ENCODE measurements at regions not wholly inside any gene's neighbourhood (a gene's known extent, or its start where the extent isn't known, plus 50 kb on each side); places are given as distances from the start of the nearest gene placed in this dataset.
A peak's percentile ranks its signal among the peaks of the same experiment; 100 is the strongest.
"Not testable (repeated sequence)": the region's sequence is repeated elsewhere in the genome, so short reads cannot be mapped to it uniquely, and the experiment has no call there.

DNA sequence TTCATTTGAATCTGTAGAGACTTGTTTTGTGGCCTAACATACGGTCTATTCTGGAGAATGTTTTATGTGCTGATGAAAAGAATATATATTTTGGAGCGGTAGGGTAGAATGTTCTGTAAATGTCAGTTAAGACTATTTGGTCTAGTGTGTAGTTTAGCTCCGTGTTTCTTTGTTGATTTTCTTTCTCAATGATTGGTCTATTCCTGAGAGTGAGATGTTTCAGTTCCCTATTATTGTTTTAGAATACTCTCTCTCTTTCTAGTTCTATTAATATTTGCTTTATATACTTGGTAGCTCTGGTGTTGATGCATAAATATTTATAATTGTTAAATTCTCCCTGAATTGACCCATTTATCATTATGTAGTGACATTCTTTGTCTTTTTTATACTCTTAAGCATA, 236.5 kb downstream of the GLUD2 start:
- DNase-seq (ENCODE audit: low read depth in 4 of 4, low spot score in 2 of 4), result no peak

DNA sequence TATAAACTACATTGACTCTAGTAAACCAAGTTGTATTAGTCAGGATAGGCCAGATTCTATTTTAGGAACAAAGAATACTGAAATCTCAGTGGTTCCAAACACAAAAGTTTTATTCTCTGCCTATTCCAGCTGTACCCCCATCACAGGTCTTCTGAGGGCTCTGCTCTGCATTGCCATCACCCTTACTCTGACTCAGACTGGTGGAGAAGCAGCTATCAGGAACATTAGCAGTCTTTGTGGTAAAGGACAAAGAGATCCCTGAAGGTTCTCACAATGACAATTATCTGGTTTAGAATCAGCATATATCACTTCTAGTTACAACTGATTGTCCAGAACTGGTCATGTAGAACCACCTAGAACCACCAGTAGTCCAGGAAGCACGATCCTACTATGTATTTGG, 251.1 kb downstream of the GLUD2 start:
- no peak for DNase-seq (ENCODE audit: low read depth in 4 of 4, low spot score in 2 of 4)

DNA sequence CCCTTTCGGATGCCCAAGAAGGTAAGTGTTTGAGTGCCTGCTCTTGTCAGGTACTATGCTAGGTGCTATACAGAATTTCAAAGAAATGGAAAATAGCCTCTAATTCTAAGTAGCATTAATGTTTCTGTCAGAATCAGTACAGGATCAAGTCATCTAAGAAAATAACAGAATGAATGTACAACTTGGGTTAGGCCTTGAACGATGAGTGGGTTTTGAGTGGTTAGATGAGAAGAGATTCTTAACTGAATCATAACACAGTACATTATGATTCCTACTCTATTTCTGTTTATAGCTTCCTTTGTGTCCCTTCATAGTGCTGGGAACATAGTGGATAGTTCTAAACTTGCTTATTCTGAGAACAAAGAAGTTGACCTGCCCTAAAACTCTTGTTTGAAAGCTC, 253.9 kb downstream of the GLUD2 start:
- DNase-seq (ENCODE audit: low read depth in 4 of 4, low spot score in 2 of 4), result no peak

DNA sequence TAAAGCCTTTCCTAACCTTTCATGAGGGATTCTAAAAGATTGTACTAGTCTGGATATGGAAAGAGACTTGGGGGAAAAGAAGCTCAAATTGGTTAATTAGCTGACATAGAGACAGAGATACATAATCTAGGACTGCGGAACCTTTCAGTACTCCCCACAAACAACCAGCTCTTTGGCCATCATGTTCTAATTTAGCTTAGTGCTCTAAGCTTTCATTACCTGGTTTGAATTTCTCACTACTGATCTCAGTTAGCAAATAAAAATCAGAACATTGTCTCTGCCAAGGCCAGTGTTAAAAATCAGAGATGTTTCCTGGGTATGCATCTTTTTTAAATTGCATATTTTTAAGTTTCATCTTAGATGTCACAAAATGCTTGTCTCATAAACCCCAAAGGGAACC, 254.4 kb downstream of the GLUD2 start:
- no peak for DNase-seq (ENCODE audit: low read depth in 4 of 4, low spot score in 2 of 4)

DNA sequence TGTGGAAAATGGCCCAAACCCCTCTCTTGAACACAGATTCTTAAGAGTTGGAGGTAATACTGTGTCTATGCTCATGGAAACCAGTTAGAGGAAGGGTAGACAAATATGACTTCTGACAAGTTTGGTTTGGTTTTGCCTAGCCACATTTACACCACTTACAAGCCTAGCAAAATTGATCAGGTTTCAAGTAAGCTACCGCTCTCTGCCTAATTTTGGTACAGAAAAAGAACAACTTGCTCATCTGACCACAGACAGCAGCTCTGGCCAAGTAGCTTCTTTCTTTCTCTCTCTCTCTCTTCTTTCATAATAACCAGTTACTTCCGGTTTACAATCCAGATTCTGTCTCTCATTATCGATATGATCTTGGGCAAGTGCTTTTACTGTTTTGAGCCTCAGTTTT, 260.0 kb downstream of the GLUD2 start:
- no peak for DNase-seq (ENCODE audit: low read depth in 4 of 4, low spot score in 2 of 4)

- DNase-seq (ENCODE audit: low read depth in 4 of 4, low spot score in 2 of 4), result peak in 2 of 4 donors; percentile 2 to 5
These were observed 260.9 kb downstream of the GLUD2 start for GRCh38 chrX:121308276-121308805.

DNA sequence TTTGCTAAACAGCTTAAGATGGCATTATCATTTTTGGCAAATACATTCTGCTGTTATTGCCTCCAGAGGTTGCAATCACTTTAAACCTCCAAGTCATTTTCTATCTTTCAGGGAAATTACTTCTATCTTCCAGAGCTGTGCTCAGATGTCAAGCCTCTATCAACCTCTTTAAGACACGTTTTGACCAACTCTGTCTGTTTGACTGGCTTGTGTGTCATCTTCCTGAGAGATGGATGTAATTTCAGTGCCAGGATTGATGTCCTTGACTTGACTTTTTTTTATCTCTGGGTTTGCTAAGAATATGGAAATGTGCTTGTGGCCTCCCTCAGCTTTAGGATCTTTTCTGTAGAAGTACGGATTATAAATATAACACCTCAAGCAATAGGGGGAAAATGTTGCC, 263.4 kb downstream of the GLUD2 start:
- DNase-seq (ENCODE audit: low read depth in 4 of 4, low spot score in 2 of 4), result no peak

DNA sequence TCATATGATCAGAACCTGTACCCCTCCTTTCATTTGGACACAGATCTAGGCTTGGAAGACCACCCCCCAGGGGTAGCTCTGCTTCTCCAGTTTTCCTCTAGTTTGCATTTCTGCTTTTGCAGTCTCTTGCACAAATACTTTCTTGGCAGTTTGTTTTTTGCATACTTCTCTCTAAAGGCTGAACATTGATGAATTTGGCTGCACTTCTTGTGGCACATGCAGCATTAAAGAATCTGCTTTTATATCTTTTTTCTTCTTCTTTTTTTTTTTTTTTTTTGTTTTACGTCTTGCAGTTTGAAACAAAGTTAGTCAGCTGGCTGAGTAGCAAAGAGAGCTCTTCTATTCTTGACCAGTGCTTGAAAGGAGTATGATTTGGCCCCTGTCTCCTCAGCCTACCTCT, 273.0 kb downstream of the GLUD2 start:
- DNase-seq (ENCODE audit: low read depth in 4 of 4, low spot score in 2 of 4), result no peak

- no peak for DNase-seq (ENCODE audit: low read depth in 4 of 4, low spot score in 2 of 4)
These were observed 274.7 kb downstream of the GLUD2 start for GRCh38 chrX:121322159-121322558.

DNA sequence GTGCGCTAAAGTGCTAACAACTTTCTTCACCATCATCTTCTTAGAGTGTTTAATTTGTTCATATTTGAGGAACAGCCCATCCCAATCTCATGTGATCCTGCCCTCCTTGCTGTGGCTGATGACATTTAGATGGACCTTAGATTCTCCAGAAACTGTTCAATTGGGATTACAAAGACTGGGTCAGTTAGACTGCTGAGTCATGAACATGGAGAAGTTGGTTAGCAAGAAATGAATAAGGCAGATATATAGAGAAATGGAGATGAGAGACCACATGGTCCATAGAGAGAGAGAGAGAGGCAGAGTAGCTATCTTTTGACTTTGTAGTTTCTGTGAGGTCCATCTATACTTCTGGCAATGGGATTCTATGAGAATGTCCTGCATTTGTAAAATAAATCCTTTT, 275.9 kb downstream of the GLUD2 start:
- no peak for DNase-seq (ENCODE audit: low read depth in 4 of 4, low spot score in 2 of 4)

DNA sequence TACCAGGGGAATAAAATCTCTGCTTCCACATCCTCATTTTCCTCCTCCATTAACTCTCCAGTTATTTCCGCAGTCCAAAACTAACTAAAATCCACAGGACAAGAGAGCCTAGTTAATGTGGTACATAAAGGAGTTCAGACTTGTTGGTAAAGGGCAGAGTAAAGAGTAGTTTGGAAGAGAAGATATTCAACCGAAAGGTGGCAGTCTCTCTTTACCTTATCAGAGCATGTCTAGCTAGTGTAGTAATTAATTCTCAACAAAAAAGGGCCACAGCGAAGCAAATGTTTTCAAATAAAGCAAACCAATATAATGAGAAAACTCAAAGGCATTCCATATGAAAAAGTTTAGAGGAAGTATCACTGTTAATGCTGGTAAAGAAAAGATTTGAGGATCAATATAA, 286.5 kb downstream of the GLUD2 start:
- DNase-seq (ENCODE audit: low read depth in 4 of 4, low spot score in 2 of 4), result no peak

DNA sequence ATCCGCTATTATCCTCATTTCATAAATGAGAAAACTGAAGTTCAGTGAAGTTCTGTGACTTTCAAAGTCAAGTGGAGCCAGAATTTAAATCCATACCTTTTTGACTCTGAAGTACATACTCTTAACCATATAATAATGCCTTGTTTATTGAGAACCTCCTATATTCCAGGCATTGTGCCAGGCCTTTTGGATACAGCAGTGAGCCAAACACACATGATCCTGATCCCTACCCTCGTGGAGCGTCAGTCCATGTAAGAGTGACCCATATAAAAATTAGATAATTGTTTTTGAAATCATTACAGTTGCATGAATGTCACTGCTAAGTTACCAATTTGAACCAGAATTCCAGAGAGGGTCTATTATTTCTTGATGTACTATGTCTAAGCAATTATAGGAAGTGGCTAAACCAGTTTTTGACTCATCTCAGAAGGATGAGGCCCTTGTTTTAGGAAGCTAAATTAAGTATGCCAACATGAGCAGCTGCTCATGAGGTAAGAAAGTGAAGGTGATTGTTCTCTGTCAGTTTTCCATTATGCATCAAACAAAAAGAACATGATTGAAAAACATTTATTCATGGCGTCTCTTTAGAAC, 289.5 kb downstream of the GLUD2 start:
- no peak for DNase-seq (ENCODE audit: low read depth in 4 of 4, low spot score in 2 of 4)

DNA sequence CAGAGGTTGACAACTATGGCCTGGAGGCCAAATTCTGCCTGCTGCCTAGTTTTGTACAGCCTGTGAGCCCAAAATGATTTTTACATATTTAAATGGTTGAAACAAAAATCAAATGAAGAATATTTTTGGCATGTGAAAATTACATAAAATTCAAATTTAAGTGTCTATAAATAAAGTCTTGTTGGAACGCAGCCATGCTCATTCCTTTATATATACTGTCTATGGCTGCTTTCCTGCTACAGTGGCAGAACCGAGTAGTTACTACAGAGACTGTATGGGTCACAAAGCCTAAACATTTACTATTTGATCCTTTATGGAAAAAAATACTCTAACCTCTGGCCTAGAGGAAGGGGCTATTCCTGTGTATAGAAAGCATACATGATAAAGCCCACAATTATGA, 290.4 kb downstream of the GLUD2 start:
- no peak for DNase-seq (ENCODE audit: low read depth in 4 of 4, low spot score in 2 of 4)

DNA sequence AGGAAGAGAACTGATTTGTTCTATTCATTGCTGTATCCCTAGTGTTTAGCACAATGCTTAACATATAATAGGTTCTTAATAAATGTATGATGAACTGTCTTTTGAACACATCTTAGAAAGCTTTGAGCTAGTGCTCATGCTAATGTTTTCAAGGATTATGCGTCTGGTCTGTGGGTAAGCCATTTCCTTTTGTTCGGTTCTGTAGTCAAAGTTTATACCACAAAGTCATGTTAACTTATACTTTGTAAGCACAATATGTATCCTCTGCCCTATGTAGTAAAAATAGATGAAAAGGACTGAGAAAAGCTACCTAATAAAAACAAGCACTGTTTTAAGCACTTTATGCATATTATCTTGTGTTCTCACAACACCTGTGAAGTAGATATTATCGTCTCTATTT, 301.9 kb downstream of the GLUD2 start:
- no peak for DNase-seq (ENCODE audit: low read depth in 4 of 4, low spot score in 2 of 4)

- DNase-seq (ENCODE audit: low read depth in 4 of 4, low spot score in 2 of 4), result no peak
These were observed 308.9 kb downstream of the GLUD2 start for GRCh38 chrX:121356139-121356849.

DNA sequence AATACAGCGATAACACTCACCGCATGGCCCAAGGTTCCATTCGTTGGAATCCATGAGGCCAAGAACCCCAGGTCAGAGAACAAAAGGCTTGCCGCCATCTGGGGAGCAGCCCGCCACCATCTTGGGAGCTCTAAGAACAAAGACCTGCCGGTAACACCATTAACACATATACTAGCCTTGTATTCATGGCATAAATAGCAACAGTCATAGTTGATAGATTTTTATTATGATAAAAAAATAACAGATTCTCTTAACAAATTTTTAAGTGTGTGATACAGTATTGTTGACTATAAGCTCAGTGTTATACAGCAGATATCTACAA, 309.4 kb downstream of the GLUD2 start:
- DNase-seq (ENCODE audit: low read depth in 4 of 4, low spot score in 2 of 4), result no peak

- DNase-seq (ENCODE audit: low read depth in 4 of 4, low spot score in 2 of 4), result no peak
These were observed 312.9 kb downstream of the GLUD2 start for GRCh38 chrX:121360280-121360679.

DNA sequence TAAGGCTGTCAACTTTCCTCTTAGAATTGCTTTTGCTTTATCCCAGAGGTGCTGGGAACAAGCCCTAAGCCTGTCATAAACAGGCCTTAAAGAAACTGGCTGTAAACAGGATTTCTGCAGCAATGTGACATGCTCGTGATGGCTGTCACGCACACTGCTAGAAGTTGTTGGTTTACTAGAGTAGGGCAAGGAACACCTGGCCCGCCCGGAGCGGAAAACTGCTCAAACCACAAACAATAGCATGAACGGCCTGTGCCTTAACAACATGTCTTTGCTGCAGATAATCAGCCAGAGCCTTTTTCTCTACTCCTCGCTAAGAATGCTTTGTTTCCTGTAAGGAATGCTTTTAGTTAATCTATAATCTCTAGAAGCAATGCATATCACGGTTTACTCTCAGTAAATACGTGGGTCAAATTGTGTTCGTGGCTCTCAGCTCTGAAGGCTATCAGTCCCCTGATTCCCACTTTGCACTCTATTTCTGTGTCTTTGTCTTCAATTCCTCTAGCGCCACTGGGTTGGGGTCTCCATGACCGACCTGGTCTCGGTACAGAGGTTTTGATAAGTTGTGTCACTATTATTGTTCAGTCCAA, 318.3 kb downstream of the GLUD2 start:
- DNase-seq (ENCODE audit: low read depth in 4 of 4, low spot score in 2 of 4), result no peak

DNA sequence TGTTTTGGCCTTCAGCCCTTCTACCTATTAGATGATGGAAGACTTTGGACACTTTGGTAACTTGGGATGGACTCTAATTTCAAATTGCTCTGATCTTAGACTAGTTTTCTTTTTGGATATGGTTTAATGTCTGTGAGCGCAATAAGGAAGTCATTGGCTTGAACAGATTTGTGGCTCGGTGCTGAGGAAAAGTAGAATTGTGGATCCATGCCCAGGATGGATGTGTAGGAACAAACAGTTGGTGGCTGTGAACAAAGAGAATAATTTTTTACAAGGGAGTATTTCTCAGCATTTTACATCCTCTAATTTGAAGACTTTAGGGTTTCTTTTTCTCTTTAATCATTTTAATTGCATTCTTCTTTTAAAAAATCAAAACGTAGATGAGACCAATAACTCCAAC, 327.1 kb downstream of the GLUD2 start:
- no peak for DNase-seq (ENCODE audit: low read depth in 4 of 4, low spot score in 2 of 4)

DNA sequence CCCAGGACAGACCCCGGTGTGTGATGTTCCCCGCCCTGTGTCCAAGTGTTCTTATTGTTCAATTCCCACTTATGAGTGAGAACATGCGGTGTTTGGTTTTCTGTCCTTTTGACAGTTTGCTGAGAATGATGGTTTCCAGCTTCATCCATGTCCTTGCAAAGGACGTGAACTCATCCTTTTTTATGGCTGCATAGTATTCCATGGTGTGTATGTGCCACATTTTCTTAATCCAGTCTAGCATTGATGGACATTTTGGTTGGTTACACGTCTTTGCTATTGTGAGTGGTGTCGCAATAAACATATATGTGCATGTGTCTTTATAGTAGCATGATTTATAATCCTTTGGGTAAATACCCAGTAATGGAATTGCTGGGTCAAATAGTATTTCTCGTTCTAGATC, 334.5 kb downstream of the GLUD2 start:
- not testable (repeated sequence) for DNase-seq (ENCODE audit: low read depth in 4 of 4, low spot score in 2 of 4)

- DNase-seq (ENCODE audit: low read depth in 4 of 4, low spot score in 2 of 4), result no peak
These were observed 342.7 kb downstream of the GLUD2 start for GRCh38 chrX:121389976-121390714.

GRCh38 chrX:121405826-121406225, 358.4 kb downstream of the GLUD2 start:
- no peak for DNase-seq (ENCODE audit: low read depth in 4 of 4, low spot score in 2 of 4)

Data from left renal cortex interstitium (tissue), 4 donors.